ENCODE measurements at regions not wholly inside any gene's neighbourhood (a gene's known extent, or its start where the extent isn't known, plus 50 kb on each side); places are given as distances from the start of the nearest gene placed in this dataset.
"Not testable (repeated sequence)": the region's sequence is repeated elsewhere in the genome, so short reads cannot be mapped to it uniquely, and the experiment has no call there.

- intact Hi-C loops (cut with micrococcal nuclease), result no loop called here
- Mint-ChIP-seq H3K9me3 (no peaks in the 10 kb centered on the region), H3K36me3 (ENCODE audit: low read depth) (no peaks in the 10 kb centered on the region), H3K4me1 (ENCODE audit: low read depth) (no peaks in the 10 kb centered on the region), H3K27me3 (ENCODE audit: low read depth) (no peaks in the 10 kb centered on the region), H3K4me3 (no peak overlapping the region), H3K27ac (no peak overlapping the region)
- DNase-seq, result no peak
- CTCF ChIA-PET, result no interaction called here
These were observed 1326.4 kb downstream of the BRD1 start for GRCh38 chr22:48501231-48501750.

GRCh38 chr22:48500471-48501230 is 1327.0 kb downstream of the BRD1 start:
- Mint-ChIP-seq H3K4me1 (ENCODE audit: low read depth) (no peaks in the 10 kb centered on the region), H3K27ac (no peak overlapping the region), H3K4me3 (no peak overlapping the region), H3K9me3 (no peaks in the 10 kb centered on the region), H3K36me3 (ENCODE audit: low read depth) (no peaks in the 10 kb centered on the region), H3K27me3 (ENCODE audit: low read depth) (peaks cover 4% of the 10 kb centered on the region)
- CTCF ChIA-PET, result no interaction called here
- intact Hi-C loops (cut with micrococcal nuclease), result no loop called here
- DNase-seq, result no peak

DNA sequence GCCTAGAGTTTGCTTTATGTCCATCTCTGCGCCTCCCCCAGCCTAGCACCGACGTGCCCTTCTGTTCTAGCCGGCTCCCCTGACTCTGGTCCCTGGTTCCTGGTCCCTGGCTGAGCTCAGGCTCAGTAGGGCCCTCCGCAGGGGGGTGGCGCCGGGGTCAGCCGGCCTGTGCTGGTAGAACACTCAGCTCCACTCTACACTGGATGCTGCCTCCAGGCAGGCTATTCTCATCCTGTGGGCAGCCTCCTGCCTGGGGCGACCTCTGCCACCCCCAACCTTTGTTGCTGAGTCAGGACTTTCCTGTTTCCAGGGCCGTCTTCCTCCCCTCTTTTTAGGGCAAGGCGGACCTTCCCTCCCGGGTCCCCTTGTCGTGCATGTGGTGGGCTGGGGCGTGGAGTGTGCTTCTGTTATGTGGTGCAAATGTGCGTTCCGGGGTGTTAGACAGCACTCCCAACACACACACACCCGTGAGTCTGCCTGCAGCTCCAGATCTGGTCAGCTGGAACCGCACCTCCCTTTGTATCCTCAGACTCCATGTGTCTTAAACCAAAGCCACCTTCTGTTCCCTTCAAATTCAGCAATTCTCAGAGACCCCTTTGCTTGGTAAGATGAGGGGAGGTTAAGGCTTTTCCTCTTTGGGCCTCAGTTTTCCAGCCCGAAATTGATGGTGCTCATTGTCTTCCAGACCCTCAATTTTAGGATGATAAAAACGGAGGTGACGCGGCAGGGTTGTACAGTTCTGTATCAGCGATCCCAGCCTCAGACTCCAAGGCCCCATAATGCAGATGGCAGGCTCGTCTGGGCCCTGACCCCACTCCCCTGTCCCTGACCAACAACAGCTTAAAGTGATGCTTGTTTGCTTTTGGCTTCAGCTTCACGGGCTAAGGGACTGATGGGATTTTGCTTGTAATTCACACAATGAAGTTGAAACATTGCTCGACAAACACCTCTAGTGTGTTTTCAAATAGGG is 1327.9 kb downstream of the BRD1 start:
- DNase-seq, result no peak
- H3K4me3 Mint-ChIP-seq, result no peak overlapping the region
- H3K4me1 Mint-ChIP-seq (ENCODE audit: low read depth), result no peaks in the 10 kb centered on the region
- intact Hi-C loops (cut with micrococcal nuclease), result no loop called here
- H3K36me3 Mint-ChIP-seq (ENCODE audit: low read depth), result no peaks in the 10 kb centered on the region
- H3K27me3 Mint-ChIP-seq (ENCODE audit: low read depth), result peaks cover 7% of the 10 kb centered on the region
- H3K27ac Mint-ChIP-seq, result no peak overlapping the region
- H3K9me3 Mint-ChIP-seq, result no peaks in the 10 kb centered on the region
- CTCF ChIA-PET, result no interaction called here

GRCh38 chr22:48498526-48499331 is 1328.9 kb downstream of the BRD1 start:
- Mint-ChIP-seq H3K36me3 (ENCODE audit: low read depth) (no peaks in the 10 kb centered on the region), H3K27ac (no peak overlapping the region), H3K4me3 (no peak overlapping the region), H3K27me3 (ENCODE audit: low read depth) (peaks cover 11% of the 10 kb centered on the region), H3K9me3 (no peaks in the 10 kb centered on the region), H3K4me1 (ENCODE audit: low read depth) (no peaks in the 10 kb centered on the region)
- intact Hi-C loops (cut with micrococcal nuclease), result no loop called here
- DNase-seq, result no peak
- CTCF ChIA-PET, result no interaction called here

DNA sequence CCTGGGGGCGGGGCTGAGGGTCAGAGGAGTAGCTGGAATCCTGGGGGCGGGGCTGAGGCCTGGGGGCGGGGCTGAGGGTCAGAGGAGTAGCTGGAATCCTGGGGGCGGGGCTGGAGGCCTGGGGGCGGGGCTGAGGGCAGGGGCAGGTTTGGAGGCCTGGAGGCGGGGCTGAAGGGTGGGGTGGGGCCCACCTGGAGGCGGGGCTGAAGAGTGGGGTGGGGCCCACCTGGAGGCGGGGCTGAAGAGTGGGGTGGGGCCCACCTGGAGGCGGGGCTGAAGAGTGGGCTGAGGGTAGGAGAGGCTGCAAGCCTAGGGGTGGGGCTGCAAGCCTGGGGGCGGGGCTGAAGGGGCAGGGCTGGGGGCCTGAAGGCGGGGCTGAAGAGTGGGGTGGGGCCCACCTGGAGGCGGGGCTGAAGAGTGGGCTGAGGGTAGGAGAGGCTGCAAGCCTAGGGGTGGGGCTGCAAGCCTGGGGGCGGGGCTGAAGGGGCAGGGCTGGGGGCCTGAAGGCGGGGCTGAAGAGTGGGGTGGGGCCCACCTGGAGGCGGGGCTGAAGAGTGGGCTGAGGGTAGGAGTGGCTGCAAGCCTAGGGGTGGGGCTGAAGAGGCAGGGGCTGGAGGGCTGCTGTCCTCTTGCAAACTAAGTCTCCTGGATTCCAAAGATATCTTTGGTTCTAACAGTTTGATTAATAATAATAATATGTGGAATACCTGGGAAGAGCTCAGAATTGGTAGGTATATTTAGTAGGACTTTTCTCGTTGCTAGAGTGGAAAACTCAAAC is 1329.7 kb downstream of the BRD1 start:
- H3K27ac Mint-ChIP-seq; H3K4me1 Mint-ChIP-seq (ENCODE audit: low read depth); H3K4me3 Mint-ChIP-seq; DNase-seq; H3K9me3 Mint-ChIP-seq; intact Hi-C loops (cut with micrococcal nuclease); CTCF ChIA-PET; H3K36me3 Mint-ChIP-seq (ENCODE audit: low read depth): not testable (repeated sequence)
- peaks cover 12% of the 10 kb centered on the region for H3K27me3 Mint-ChIP-seq (ENCODE audit: low read depth)

DNA sequence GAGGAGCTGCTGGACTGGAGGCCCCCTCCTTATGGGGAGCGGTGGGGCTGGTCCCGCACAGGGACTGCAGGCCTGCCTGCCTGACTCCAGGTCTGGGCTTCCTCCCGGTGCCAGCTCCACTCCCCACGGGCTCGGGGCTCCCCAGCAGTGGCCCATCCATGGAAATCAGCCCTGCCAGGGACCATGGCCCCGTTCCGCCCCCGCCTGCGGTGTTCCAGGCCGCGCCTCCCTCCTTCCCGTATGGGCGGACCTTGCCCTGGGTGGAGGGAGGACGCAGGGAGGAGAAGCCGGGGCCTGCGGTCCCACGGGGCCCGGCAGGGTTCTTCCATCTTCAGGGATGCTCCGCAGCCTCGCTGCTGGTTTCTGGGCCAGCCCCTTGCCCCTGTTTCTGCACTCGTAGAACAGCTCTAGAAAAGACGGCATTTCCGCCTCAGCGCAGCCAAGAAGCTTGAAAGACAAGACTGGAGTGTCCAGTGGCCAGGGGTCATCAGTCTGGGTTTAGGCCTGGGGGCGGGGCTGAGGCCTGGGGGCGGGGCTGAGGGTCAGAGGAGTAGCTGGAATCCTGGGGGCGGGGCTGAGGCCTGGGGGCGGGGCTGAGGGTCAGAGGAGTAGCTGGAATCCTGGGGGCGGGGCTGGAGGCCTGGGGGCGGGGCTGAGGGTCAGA is 1330.6 kb downstream of the BRD1 start:
- H3K4me3 Mint-ChIP-seq, result no peak overlapping the region
- no peaks in the 10 kb centered on the region for H3K9me3 Mint-ChIP-seq
- no peak overlapping the region for H3K27ac Mint-ChIP-seq
- intact Hi-C loops (cut with micrococcal nuclease), result no loop called here
- CTCF ChIA-PET, result no interaction called here
- H3K36me3 Mint-ChIP-seq (ENCODE audit: low read depth), result no peaks in the 10 kb centered on the region
- DNase-seq, result no peak
- H3K4me1 Mint-ChIP-seq (ENCODE audit: low read depth), result no peaks in the 10 kb centered on the region
- H3K27me3 Mint-ChIP-seq (ENCODE audit: low read depth), result peaks cover 20% of the 10 kb centered on the region

DNA sequence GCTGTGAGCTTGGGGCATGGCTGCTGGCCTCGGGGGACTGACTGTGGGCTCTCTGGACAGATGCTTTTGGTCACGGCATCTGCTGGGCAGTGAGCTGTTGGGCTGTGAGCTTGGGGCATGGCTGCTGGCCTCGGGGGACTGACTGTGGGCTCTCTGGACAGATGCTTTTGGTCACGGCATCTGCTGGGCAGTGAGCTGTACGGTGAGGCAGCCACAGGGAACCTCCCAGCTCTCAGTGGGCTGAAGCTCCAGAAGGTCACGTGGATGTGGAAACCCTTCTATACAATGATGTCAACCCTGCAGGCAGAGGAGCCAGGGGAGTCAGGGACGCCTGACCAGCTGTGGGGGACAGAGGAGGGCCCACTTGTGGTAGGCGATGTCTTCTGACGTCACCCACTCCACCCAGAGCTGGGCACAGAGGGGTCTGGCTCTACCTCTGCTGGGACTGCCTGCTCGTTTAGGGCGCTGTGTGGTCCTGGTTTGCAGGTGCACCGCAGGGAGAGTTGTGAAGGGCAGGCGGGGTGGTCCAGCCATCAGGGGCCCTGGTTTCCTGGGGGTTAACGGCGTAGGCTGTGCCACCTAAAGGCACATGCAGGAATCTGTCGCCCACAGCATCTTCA is 1331.3 kb downstream of the BRD1 start:
- CTCF ChIA-PET, result no interaction called here
- Mint-ChIP-seq H3K27me3 (ENCODE audit: low read depth) (peaks cover 26% of the 10 kb centered on the region), H3K4me3 (no peak overlapping the region), H3K36me3 (ENCODE audit: low read depth) (no peaks in the 10 kb centered on the region), H3K27ac (no peak overlapping the region), H3K9me3 (no peaks in the 10 kb centered on the region), H3K4me1 (ENCODE audit: low read depth) (no peaks in the 10 kb centered on the region)
- intact Hi-C loops (cut with micrococcal nuclease), result no loop called here
- DNase-seq, result no peak

DNA sequence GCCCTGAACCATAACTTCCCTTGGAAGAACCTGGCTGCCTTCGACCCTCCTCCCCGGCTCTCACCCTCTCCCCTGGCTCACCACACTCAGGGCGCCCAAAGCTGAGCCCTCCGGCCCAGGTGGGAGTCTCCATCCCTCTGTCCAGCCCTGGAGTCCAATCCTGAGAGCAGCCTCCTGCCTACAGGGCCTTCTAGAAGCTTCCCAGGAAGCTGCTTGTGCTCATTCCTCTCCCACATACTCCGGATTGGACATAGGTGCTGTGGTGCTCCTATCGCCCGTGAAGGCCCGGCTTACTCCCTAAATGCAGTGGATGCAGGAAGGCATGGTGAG is 1332.0 kb downstream of the BRD1 start:
- Mint-ChIP-seq H3K9me3 (no peaks in the 10 kb centered on the region), H3K27ac (no peak overlapping the region), H3K27me3 (ENCODE audit: low read depth) (peaks cover 32% of the 10 kb centered on the region), H3K36me3 (ENCODE audit: low read depth) (no peaks in the 10 kb centered on the region), H3K4me3 (no peak overlapping the region), H3K4me1 (ENCODE audit: low read depth) (no peaks in the 10 kb centered on the region)
- CTCF ChIA-PET, result no interaction called here
- intact Hi-C loops (cut with micrococcal nuclease), result no loop called here
- DNase-seq, result no peak

GRCh38 chr22:48494968-48495750 is 1332.5 kb downstream of the BRD1 start:
- H3K4me3 Mint-ChIP-seq, result no peak overlapping the region
- H3K27ac Mint-ChIP-seq, result no peak overlapping the region
- intact Hi-C loops (cut with micrococcal nuclease), result loop anchor here (5.0 kb wide), 1 partner anchor 1283 kb away; no protein-coding TSS in a partner anchor
- no peaks in the 10 kb centered on the region for H3K9me3 Mint-ChIP-seq
- H3K4me1 Mint-ChIP-seq (ENCODE audit: low read depth), result no peaks in the 10 kb centered on the region
- peaks cover 35% of the 10 kb centered on the region for H3K27me3 Mint-ChIP-seq (ENCODE audit: low read depth)
- H3K36me3 Mint-ChIP-seq (ENCODE audit: low read depth), result no peaks in the 10 kb centered on the region
- CTCF ChIA-PET, result no interaction called here
- DNase-seq, result no peak

- no peaks in the 10 kb centered on the region for H3K36me3 Mint-ChIP-seq (ENCODE audit: low read depth)
- intact Hi-C loops (cut with micrococcal nuclease), result loop anchor here (5.0 kb wide), 1 partner anchor 1282 kb away; no protein-coding TSS in a partner anchor
- CTCF ChIA-PET, result no interaction called here
- no peak overlapping the region for H3K27ac Mint-ChIP-seq
- H3K4me1 Mint-ChIP-seq (ENCODE audit: low read depth), result no peaks in the 10 kb centered on the region
- peaks cover 35% of the 10 kb centered on the region for H3K27me3 Mint-ChIP-seq (ENCODE audit: low read depth)
- H3K4me3 Mint-ChIP-seq, result no peak overlapping the region
- DNase-seq, result no peak
- H3K9me3 Mint-ChIP-seq, result no peaks in the 10 kb centered on the region
These were observed 1333.3 kb downstream of the BRD1 start for GRCh38 chr22:48494256-48494967.

Data from activated naive CD4-positive, alpha-beta T cell treated with anti-CD3 and anti-CD28 coated beads for 36 hours (primary cell).